OCI-LY3 (cell line): ENCODE measurements at regions not wholly inside any gene's neighbourhood (a gene's known extent, or its start where the extent isn't known, plus 50 kb on each side); places are given as distances from the start of the nearest gene placed in this dataset.

ENCODE experiments used
- H2AFZ ChIP-seq: fragments of 200-600, 300-600 bp; shearing (Covaris generic); 2 replicates; pipeline ENCODE4 v1.6.0; 2014; ENCODE audit warnings: antibody characterized with exemption, low read depth, low read length
- H3K27ac ChIP-seq: fragments of 200-600, 300-600 bp; sonication (generic); 2 replicates; pipeline ENCODE4 v1.5.1; 2014; ENCODE audit warnings: mild to moderate bottlenecking, low read length, moderate library complexity, mixed read lengths
- H3K27me3 ChIP-seq: fragments of 200-600, 300-600 bp; sonication (generic); 2 replicates; pipeline ENCODE4 v1.6.1; 2014; ENCODE audit warnings: low read depth, low read length, mixed read lengths
- H3K36me3 ChIP-seq: fragments of 200-600, 300-600 bp; sonication (generic); replicated peaks from 2 replicates; pipeline ENCODE3; 2014; ENCODE audit warnings: low read depth, low read length, mixed read lengths
- H3K4me1 ChIP-seq: fragments of 300-600, 200-600 bp; sonication (generic); 2 replicates; pipeline ENCODE4 v1.6.1; 2014; ENCODE audit warnings: low read length, mixed read lengths
- H3K4me2 ChIP-seq: fragments of 200-600, 300-600 bp; sonication (generic); 2 replicates; pipeline ENCODE4 v1.6.1; 2014; ENCODE audit warnings: low read length, mixed read lengths
- H3K4me3 ChIP-seq: fragments of 300-600, 200-600 bp; sonication (generic); 2 replicates; pipeline ENCODE4 v1.5.1; 2014; ENCODE audit warnings: antibody characterized with exemption, mild to moderate bottlenecking, low read length, moderate library complexity
- H3K79me2 ChIP-seq: fragments of 300-600, 200-600 bp; shearing (Covaris generic); 2 replicates; pipeline ENCODE4 v1.6.1; 2014; ENCODE audit warnings: mild to moderate bottlenecking, low read length, mixed read lengths
- H3K9ac ChIP-seq: fragments of 300-600, 200-600 bp; shearing (Covaris generic); 2 replicates; pipeline ENCODE4 v1.6.0; 2014; ENCODE audit warnings: mild to moderate bottlenecking, low read length, moderate library complexity
- H3K9me3 ChIP-seq: fragments of 200-600, 300-600 bp; shearing (Covaris generic); 2 replicates; pipeline ENCODE4 v1.6.1; 2014; ENCODE audit warnings: low read length, mixed read lengths; ENCODE audit not compliant: insufficient read depth
- H4K20me1 ChIP-seq: fragments of 200-600, 300-600 bp; sonication (generic); 2 replicates; pipeline ENCODE4 v1.6.1; 2016; ENCODE audit warnings: low read length, mixed read lengths; ENCODE audit not compliant: insufficient read depth
- EZH2phosphoT487 ChIP-seq: fragments of 200-600 bp; shearing (Covaris generic); IDR thresholded peaks from 2 replicates; pipeline ENCODE4 v1.6.1; 2018; ENCODE audit warnings: antibody characterized with exemption, mixed run types, low read depth
- TF ChIP-seq, protein P1 (sequence below): fragments of 200-600, 300-600 bp; sonication (generic); IDR thresholded peaks from 2 replicates; pipeline ENCODE4 v1.5.1; 2014; ENCODE audit warnings: antibody characterized with exemption, low read length, low read depth

- no peaks in the 10 kb centered on the region for H4K20me1 ChIP-seq
- H3K9me3 ChIP-seq: no peaks in the 10 kb centered on the region
- no peak overlapping the region for H3K27ac ChIP-seq
- no peaks in the 10 kb centered on the region; the same call in 1 of the 2 replicates for H3K27me3 ChIP-seq
- no peak overlapping the region for H3K9ac ChIP-seq
- TF ChIP-seq, protein P1, sequence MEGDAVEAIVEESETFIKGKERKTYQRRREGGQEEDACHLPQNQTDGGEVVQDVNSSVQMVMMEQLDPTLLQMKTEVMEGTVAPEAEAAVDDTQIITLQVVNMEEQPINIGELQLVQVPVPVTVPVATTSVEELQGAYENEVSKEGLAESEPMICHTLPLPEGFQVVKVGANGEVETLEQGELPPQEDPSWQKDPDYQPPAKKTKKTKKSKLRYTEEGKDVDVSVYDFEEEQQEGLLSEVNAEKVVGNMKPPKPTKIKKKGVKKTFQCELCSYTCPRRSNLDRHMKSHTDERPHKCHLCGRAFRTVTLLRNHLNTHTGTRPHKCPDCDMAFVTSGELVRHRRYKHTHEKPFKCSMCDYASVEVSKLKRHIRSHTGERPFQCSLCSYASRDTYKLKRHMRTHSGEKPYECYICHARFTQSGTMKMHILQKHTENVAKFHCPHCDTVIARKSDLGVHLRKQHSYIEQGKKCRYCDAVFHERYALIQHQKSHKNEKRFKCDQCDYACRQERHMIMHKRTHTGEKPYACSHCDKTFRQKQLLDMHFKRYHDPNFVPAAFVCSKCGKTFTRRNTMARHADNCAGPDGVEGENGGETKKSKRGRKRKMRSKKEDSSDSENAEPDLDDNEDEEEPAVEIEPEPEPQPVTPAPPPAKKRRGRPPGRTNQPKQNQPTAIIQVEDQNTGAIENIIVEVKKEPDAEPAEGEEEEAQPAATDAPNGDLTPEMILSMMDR: no peak
- TF ChIP-seq EZH2phosphoT487: no peak
- no peaks in the 10 kb centered on the region for H3K4me1 ChIP-seq
- H3K4me2 ChIP-seq: no peak overlapping the region
- H3K36me3 ChIP-seq: no peaks in the 10 kb centered on the region
- no peak overlapping the region for H3K4me3 ChIP-seq
- H3K79me2 ChIP-seq: no peaks in the 10 kb centered on the region
- H2AFZ ChIP-seq: no peak overlapping the region
These were observed 98.4 kb upstream of the FRMD4A start for GRCh38 chr10:14429043-14429700.

- Histone ChIP-seq H3K9me3 (no peaks in the 10 kb centered on the region), H3K27ac (no peak overlapping the region), H4K20me1 (no peaks in the 10 kb centered on the region), H3K9ac (no peak overlapping the region), H2AFZ (no peak overlapping the region), H3K4me2 (no peak overlapping the region), H3K27me3 (0 out of 2 replicates have a peak, but pooled peaks cover 7% of the 10 kb centered on the region), H3K36me3 (no peaks in the 10 kb centered on the region), H3K4me3 (no peak overlapping the region), H3K79me2 (no peaks in the 10 kb centered on the region), H3K4me1 (no peaks in the 10 kb centered on the region)
- TF ChIP-seq, protein P1: no peak
- no peak for TF ChIP-seq EZH2phosphoT487
These were observed 94.3 kb upstream of the FRMD4A start for GRCh38 chr10:14425034-14425433.

GRCh38 chr10:14423111-14423744 lies 92.5 kb upstream of the FRMD4A start:
- H3K4me3 ChIP-seq: no peak overlapping the region
- TF ChIP-seq, protein P1: no peak
- TF ChIP-seq EZH2phosphoT487: no peak
- H2AFZ ChIP-seq: no peak overlapping the region
- 0 out of 2 replicates have a peak, but pooled peaks cover 7% of the 10 kb centered on the region for H3K27me3 ChIP-seq
- H3K79me2 ChIP-seq: no peaks in the 10 kb centered on the region
- H3K27ac ChIP-seq: no peak overlapping the region
- H3K9ac ChIP-seq: no peak overlapping the region
- no peak overlapping the region for H3K4me2 ChIP-seq
- H3K9me3 ChIP-seq: no peaks in the 10 kb centered on the region
- H3K4me1 ChIP-seq: no peaks in the 10 kb centered on the region
- H3K36me3 ChIP-seq: no peaks in the 10 kb centered on the region
- H4K20me1 ChIP-seq: no peaks in the 10 kb centered on the region

DNA sequence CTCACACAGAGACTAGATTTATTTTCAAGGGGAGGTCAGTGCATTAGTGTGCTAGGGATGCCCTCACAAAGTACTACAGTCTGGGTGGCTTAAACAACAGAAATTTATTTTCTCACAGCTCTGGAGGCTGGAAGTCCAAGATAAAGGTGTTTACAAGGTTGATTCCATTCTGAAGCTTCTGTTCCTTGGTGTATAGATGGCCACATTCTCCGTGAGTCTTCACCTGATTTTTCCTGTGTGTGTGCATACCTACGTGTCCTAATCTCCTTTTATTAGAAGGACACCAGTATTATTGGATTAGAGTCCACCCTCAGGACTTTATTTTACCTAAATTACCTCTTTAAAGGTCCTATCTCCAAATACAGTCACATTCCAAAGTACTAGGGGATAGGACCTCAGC lies 91.7 kb upstream of the FRMD4A start:
- Histone ChIP-seq H3K9me3 (no peaks in the 10 kb centered on the region), H3K36me3 (no peaks in the 10 kb centered on the region), H3K79me2 (no peaks in the 10 kb centered on the region), H3K27me3 (0 out of 2 replicates have a peak, but pooled peaks cover 7% of the 10 kb centered on the region), H3K27ac (no peak overlapping the region), H3K4me2 (no peak overlapping the region), H2AFZ (no peak overlapping the region), H3K4me1 (no peaks in the 10 kb centered on the region), H3K4me3 (no peak overlapping the region), H3K9ac (no peak overlapping the region), H4K20me1 (no peaks in the 10 kb centered on the region)
- no peak for TF ChIP-seq EZH2phosphoT487
- TF ChIP-seq, protein P1: no peak
